ENCODE measurements at regions not wholly inside any gene's neighbourhood (a gene's known extent, or its start where the extent isn't known, plus 50 kb on each side); places are given as distances from the start of the nearest gene placed in this dataset.

GRCh38 chr9:79371948-79372555, 199.7 kb upstream of the TLE4 start:
- intact Hi-C loops (cut with DNase I; ENCODE audit: low total_unique reads): no loop called here
- WGBS, 5 donors: 75 to 97% (median 94%) methylated on average over 1 of the region's 1 CpG
- DNase-seq: no peak
- H3K27ac ChIP-seq: no peak overlapping the region
- H3K27me3 ChIP-seq: no peaks in the 10 kb centered on the region
- no peak overlapping the region for H3K4me3 ChIP-seq
- no peaks in the 10 kb centered on the region for H3K9me3 ChIP-seq
- TF ChIP-seq EP300 (IDR thresholded peaks at IDR 0.05) (no peak), POLR2AphosphoS5 (IDR thresholded peaks at IDR 0.05) (no peak), CTCF (IDR thresholded peaks at IDR 0.05) (no peak), POLR2A (IDR thresholded peaks at IDR 0.05) (no peak)
- no peaks in the 10 kb centered on the region for H3K36me3 ChIP-seq
- no peaks in the 10 kb centered on the region for H3K4me1 ChIP-seq

GRCh38 chr9:79377339-79377855, 194.4 kb upstream of the TLE4 start:
- no peaks in the 10 kb centered on the region for H3K4me1 ChIP-seq
- no peaks in the 10 kb centered on the region for H3K27me3 ChIP-seq
- peaks cover 0 to 10% (median 2%) of the 10 kb centered on the region in 4 donors for H3K9me3 ChIP-seq
- DNase-seq: no peak
- H3K4me3 ChIP-seq: no peak overlapping the region
- intact Hi-C loops (cut with DNase I; ENCODE audit: low total_unique reads): no loop called here
- WGBS, 5 donors: 91 to 97% (median 95%) methylated on average over 5 of the region's 5 CpGs
- H3K27ac ChIP-seq: no peak overlapping the region
- TF ChIP-seq POLR2AphosphoS5 (IDR thresholded peaks at IDR 0.05): no peak
- TF ChIP-seq POLR2A (IDR thresholded peaks at IDR 0.05): no peak
- no peak for TF ChIP-seq CTCF (IDR thresholded peaks at IDR 0.05)
- no peak for TF ChIP-seq EP300 (IDR thresholded peaks at IDR 0.05)
- H3K36me3 ChIP-seq: no peaks in the 10 kb centered on the region

GRCh38 chr9:79378107-79378506, 193.7 kb upstream of the TLE4 start:
- Histone ChIP-seq H3K9me3 (peaks cover 0 to 10% (median 2%) of the 10 kb centered on the region in 4 donors), H3K27me3 (no peaks in the 10 kb centered on the region), H3K4me1 (no peaks in the 10 kb centered on the region), H3K4me3 (no peak overlapping the region), H3K27ac (no peak overlapping the region), H3K36me3 (no peaks in the 10 kb centered on the region)
- WGBS, 5 donors: 56 to 80% (median 69%) methylated on average over 2 of the region's 2 CpGs
- DNase-seq: no peak
- TF ChIP-seq EP300 (IDR thresholded peaks at IDR 0.05) (no peak), POLR2A (IDR thresholded peaks at IDR 0.05) (no peak), POLR2AphosphoS5 (IDR thresholded peaks at IDR 0.05) (no peak), CTCF (IDR thresholded peaks at IDR 0.05) (no peak)
- intact Hi-C loops (cut with DNase I; ENCODE audit: low total_unique reads): no loop called here

GRCh38 chr9:79382044-79382443, 189.7 kb upstream of the TLE4 start:
- no peaks in the 10 kb centered on the region for H3K36me3 ChIP-seq
- TF ChIP-seq CTCF (IDR thresholded peaks at IDR 0.05): no peak
- no peak for TF ChIP-seq POLR2AphosphoS5 (IDR thresholded peaks at IDR 0.05)
- no peak for TF ChIP-seq POLR2A (IDR thresholded peaks at IDR 0.05)
- no peak for TF ChIP-seq EP300 (IDR thresholded peaks at IDR 0.05)
- peaks cover 0 to 10% (median 2%) of the 10 kb centered on the region in 4 donors for H3K9me3 ChIP-seq
- H3K27me3 ChIP-seq: no peaks in the 10 kb centered on the region
- no peak overlapping the region for H3K27ac ChIP-seq
- H3K4me3 ChIP-seq: no peak overlapping the region
- H3K4me1 ChIP-seq: no peaks in the 10 kb centered on the region
- no peak for DNase-seq
- intact Hi-C loops (cut with DNase I; ENCODE audit: low total_unique reads): no loop called here

Measured in stomach (tissue), 8 donors.